Uterus (tissue), 3 donors: ENCODE measurements at regions not wholly inside any gene's neighbourhood (a gene's known extent, or its start where the extent isn't known, plus 50 kb on each side); places are given as distances from the start of the nearest gene placed in this dataset.

Experiments used
- DNase-seq, 2 donors: peaks; one replicate each; pipeline ENCODE4 v3.0.0-alpha.2; 2019 to 2020
- H3K27ac ChIP-seq, 2 donors: fragments of 200-600 bp; sonication (generic); 1 replicate in 1 of 2; 2 replicates in 1 of 2; pipeline ENCODE4 v1.5.1; 2016 to 2018
- H3K27me3 ChIP-seq, 2 donors: fragments of 200-600 bp; sonication (generic); one replicate each; pipeline ENCODE4 v1.5.1; 2018 to 2019; ENCODE audit warnings: control low read depth in 1 of 2
- H3K36me3 ChIP-seq, 2 donors: fragments of 200-600 bp; sonication (generic); one replicate each; pipeline ENCODE4 v1.5.1; 2019; ENCODE audit warnings: control low read depth in 1 of 2
- H3K4me1 ChIP-seq, 2 donors: fragments of 200-600 bp; sonication (generic); one replicate each; pipeline ENCODE4 v1.5.1; 2018 to 2019; ENCODE audit warnings: control low read depth in 1 of 2
- H3K4me3 ChIP-seq, 2 donors: fragments of 200-600 bp; sonication (generic); 1 replicate in 1 of 2; 2 replicates in 1 of 2; pipeline ENCODE4 v1.5.1; 2018 to 2019; ENCODE audit warnings: mild to moderate bottlenecking in 1 of 2
- H3K9me3 ChIP-seq, 2 donors: fragments of 200-600 bp; sonication (generic); one replicate each; pipeline ENCODE4 v1.5.1; 2019; ENCODE audit warnings: control low read depth in 1 of 2
- POLR2A ChIP-seq, 2 donors: fragments of 450-650 bp; IDR thresholded peaks; one replicate each; pipeline ENCODE4 v1.6.1; 2016; ENCODE audit warnings: antibody characterized with exemption in 2 of 2, mild to moderate bottlenecking in 1 of 2, moderate library complexity in 1 of 2
- intact Hi-C: fragments of 100-400 bp; cut with DNase I; formaldehyde crosslinking; loops from one replicate; pipeline ENCODE4 v1.15.1; 2023; ENCODE audit warnings: low total_unique reads
- TF ChIP-seq, protein P1 (sequence below), 4 experiments: fragments of 200-600 bp in 2 of 4; fragments of 450-650 bp in 2 of 4; sonication (generic) in 2 of 4; IDR thresholded peaks; one replicate each; pipeline ENCODE4 v1.5.1; 2016 to 2019; ENCODE audit warnings: antibody characterized with exemption in 4 of 4, mild to moderate bottlenecking in 2 of 4, moderate library complexity in 1 of 4
- donor health status: DM: yes; HTN: yes; CAD: no.

GRCh38 chr10:14385596-14386593 lies 55.2 kb upstream of the FRMD4A start:
- no peaks in the 10 kb centered on the region for H3K36me3 ChIP-seq
- no peaks in the 10 kb centered on the region for H3K4me1 ChIP-seq
- H3K27me3 ChIP-seq: no peaks in the 10 kb centered on the region
- H3K27ac ChIP-seq: no peak overlapping the region
- H3K4me3 ChIP-seq: no peak overlapping the region
- intact Hi-C loops: no loop called here
- no peaks in the 10 kb centered on the region for H3K9me3 ChIP-seq
- no peak for DNase-seq
- TF ChIP-seq, protein P1, sequence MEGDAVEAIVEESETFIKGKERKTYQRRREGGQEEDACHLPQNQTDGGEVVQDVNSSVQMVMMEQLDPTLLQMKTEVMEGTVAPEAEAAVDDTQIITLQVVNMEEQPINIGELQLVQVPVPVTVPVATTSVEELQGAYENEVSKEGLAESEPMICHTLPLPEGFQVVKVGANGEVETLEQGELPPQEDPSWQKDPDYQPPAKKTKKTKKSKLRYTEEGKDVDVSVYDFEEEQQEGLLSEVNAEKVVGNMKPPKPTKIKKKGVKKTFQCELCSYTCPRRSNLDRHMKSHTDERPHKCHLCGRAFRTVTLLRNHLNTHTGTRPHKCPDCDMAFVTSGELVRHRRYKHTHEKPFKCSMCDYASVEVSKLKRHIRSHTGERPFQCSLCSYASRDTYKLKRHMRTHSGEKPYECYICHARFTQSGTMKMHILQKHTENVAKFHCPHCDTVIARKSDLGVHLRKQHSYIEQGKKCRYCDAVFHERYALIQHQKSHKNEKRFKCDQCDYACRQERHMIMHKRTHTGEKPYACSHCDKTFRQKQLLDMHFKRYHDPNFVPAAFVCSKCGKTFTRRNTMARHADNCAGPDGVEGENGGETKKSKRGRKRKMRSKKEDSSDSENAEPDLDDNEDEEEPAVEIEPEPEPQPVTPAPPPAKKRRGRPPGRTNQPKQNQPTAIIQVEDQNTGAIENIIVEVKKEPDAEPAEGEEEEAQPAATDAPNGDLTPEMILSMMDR (IDR thresholded peaks at IDR 0.05): no peak
- no peak for TF ChIP-seq POLR2A (IDR thresholded peaks at IDR 0.05)

DNA sequence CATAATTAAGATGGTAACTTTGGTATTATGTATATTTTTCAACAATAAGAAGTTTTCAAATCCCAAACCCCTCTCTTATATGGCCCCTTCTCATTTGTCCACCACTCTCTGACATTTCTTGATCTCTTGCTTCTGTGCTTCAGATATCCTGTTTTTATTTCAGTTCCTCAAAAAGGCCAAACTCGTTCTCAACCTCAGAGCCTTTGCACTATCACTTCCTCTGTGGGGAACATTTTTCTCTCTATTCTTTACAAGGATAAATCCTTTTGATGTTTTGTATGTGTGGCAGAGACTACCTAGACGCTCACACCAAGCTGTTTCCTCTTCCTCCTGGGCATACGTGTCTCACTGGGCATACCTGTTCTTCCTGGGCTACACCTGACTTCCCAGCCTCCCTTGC lies 54.2 kb upstream of the FRMD4A start:
- no peaks in the 10 kb centered on the region for H3K4me1 ChIP-seq
- no peak overlapping the region for H3K27ac ChIP-seq
- no peak overlapping the region for H3K4me3 ChIP-seq
- no peaks in the 10 kb centered on the region for H3K9me3 ChIP-seq
- no peak for TF ChIP-seq POLR2A (IDR thresholded peaks at IDR 0.05)
- TF ChIP-seq, protein P1 (IDR thresholded peaks at IDR 0.05): no peak
- intact Hi-C loops: no loop called here
- H3K36me3 ChIP-seq: no peaks in the 10 kb centered on the region
- no peaks in the 10 kb centered on the region for H3K27me3 ChIP-seq
- DNase-seq: no peak

GRCh38 chr10:14384116-14384730 lies 53.5 kb upstream of the FRMD4A start:
- Histone ChIP-seq H3K27ac (no peak overlapping the region), H3K9me3 (no peaks in the 10 kb centered on the region), H3K36me3 (no peaks in the 10 kb centered on the region), H3K4me1 (no peaks in the 10 kb centered on the region), H3K4me3 (no peak overlapping the region), H3K27me3 (no peaks in the 10 kb centered on the region)
- intact Hi-C loops: no loop called here
- no peak for DNase-seq
- TF ChIP-seq POLR2A (IDR thresholded peaks at IDR 0.05): no peak
- TF ChIP-seq, protein P1 (IDR thresholded peaks at IDR 0.05): no peak

DNA sequence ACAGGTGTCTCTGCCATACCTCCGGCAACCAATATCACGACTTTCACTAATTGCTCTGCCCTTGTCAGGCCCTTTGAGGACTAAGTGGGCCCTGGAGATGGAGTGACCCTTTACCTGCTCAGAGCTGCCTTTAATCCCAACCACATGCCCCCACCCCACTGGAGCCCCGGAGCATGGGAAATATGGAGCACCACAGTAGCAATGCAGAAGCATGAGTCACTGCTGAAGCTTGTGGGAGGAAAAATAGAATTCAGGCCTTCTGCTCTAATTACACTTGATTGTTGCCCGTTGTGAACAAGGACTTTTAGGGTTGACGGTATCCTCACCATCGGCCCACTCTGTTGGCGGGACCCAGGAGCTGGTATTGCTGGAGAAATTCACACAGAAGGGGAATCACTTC lies 52.5 kb upstream of the FRMD4A start:
- no peak overlapping the region for H3K27ac ChIP-seq
- H3K36me3 ChIP-seq: no peaks in the 10 kb centered on the region
- DNase-seq: no peak
- no peaks in the 10 kb centered on the region for H3K9me3 ChIP-seq
- intact Hi-C loops: no loop called here
- H3K27me3 ChIP-seq: no peaks in the 10 kb centered on the region
- no peaks in the 10 kb centered on the region for H3K4me1 ChIP-seq
- TF ChIP-seq POLR2A (IDR thresholded peaks at IDR 0.05): no peak
- TF ChIP-seq, protein P1 (IDR thresholded peaks at IDR 0.05): no peak
- H3K4me3 ChIP-seq: no peak overlapping the region

DNA sequence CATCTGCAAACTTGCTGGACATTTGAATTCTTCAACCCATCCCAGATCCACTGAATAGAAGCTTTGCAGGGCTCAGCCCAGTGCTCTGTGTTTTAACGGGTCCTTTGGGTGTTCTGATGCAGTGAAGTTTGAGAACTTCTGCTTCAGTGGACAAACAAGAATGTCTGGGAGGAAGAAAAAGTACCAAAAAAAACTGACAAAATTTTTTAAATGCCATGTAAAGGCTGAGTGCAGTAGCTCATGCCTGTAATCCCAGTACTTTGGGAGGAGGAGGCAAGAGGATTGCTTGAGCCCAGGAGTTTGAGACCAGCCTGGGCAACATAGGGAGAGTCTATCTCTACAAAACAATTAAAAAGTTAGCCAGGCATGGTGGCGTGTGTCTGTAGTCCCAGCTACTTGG lies 51.8 kb upstream of the FRMD4A start:
- no peak for DNase-seq
- Histone ChIP-seq H3K9me3 (no peaks in the 10 kb centered on the region), H3K4me1 (no peaks in the 10 kb centered on the region), H3K27ac (no peak overlapping the region), H3K4me3 (no peak overlapping the region), H3K36me3 (no peaks in the 10 kb centered on the region), H3K27me3 (no peaks in the 10 kb centered on the region)
- TF ChIP-seq, protein P1 (IDR thresholded peaks at IDR 0.05): no peak
- TF ChIP-seq POLR2A (IDR thresholded peaks at IDR 0.05): no peak
- intact Hi-C loops: no loop called here
